SU-DHL-6 (cell line): ENCODE measurements at regions not wholly inside any gene's neighbourhood (a gene's known extent, or its start where the extent isn't known, plus 50 kb on each side); places are given as distances from the start of the nearest gene placed in this dataset.

Experiments used
- EZH2phosphoT487 ChIP-seq: fragments of 200-600 bp; sonication (generic), shearing (Covaris generic); conservative IDR thresholded peaks from 2 replicates; pipeline ENCODE4 v1.6.1; 2018; ENCODE audit warnings: mild to moderate bottlenecking, antibody characterized with exemption, low read length, moderate library complexity, mixed read lengths
- TF ChIP-seq, protein P1 (sequence below): fragments of 200-600 bp; sonication (generic); IDR thresholded peaks from one replicate; pipeline ENCODE4 v1.5.1; 2017; ENCODE audit warnings: antibody characterized with exemption, mild to moderate bottlenecking, low read length, moderate library complexity; ENCODE audit not compliant: insufficient read depth, poor library complexity, severe bottlenecking

DNA sequence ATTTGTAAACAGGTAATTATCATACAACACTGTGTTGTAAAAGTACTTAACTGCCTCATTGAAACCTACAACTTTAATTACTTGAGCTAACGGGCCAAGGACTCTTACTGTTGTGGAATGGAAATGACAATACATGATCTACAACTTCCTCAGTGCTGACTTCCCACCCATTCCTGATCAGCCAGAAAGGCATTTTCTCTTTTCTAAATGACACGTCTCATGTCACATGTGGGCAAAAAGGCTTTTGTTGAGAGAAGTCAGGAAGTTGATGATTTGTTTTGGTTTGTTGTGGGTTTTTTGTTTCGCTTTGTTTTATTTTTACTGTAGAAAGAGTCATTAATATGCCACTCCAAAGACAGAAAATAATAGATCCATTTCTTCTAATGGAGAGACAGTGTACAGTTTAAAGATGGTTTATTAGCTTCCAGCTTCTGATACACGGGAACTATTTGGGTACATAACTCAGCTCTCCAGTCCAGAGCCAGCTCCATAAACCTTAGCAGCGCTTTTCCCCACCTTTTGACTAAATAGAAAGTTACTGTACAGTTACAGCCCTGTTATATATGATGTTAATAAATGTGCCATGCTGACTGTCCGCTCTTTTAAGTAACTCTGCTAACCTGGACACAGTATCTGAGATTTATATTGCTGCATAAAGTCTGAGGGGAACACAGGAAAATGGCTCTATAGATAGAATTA lies 509.4 kb upstream of the API5 start:
- TF ChIP-seq, protein P1, sequence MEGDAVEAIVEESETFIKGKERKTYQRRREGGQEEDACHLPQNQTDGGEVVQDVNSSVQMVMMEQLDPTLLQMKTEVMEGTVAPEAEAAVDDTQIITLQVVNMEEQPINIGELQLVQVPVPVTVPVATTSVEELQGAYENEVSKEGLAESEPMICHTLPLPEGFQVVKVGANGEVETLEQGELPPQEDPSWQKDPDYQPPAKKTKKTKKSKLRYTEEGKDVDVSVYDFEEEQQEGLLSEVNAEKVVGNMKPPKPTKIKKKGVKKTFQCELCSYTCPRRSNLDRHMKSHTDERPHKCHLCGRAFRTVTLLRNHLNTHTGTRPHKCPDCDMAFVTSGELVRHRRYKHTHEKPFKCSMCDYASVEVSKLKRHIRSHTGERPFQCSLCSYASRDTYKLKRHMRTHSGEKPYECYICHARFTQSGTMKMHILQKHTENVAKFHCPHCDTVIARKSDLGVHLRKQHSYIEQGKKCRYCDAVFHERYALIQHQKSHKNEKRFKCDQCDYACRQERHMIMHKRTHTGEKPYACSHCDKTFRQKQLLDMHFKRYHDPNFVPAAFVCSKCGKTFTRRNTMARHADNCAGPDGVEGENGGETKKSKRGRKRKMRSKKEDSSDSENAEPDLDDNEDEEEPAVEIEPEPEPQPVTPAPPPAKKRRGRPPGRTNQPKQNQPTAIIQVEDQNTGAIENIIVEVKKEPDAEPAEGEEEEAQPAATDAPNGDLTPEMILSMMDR = no peak
- TF ChIP-seq EZH2phosphoT487 = no peak
